ENCODE measurements at regions not wholly inside any gene's neighbourhood (a gene's known extent, or its start where the extent isn't known, plus 50 kb on each side); places are given as distances from the start of the nearest gene placed in this dataset.
"Not testable (repeated sequence)": the region's sequence is repeated elsewhere in the genome, so short reads cannot be mapped to it uniquely, and the experiment has no call there.

DNA sequence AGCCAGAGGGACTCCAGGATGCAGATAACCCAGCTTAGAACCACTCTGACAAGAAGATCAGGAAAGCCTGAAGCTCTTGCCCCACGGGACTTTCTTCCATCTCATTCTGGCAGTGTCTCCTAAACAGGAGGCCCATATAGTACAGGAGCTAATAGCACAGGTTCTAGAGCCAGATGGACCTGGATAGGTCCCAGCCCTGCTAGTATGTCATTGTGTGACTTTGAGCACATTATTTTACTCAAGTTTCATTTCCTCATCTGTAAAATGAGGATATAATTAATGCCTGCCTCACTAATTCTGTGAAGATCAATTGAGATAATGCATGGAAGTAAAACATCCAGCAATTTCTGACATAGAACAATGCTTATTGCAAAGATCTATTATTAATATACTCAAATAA, 66.5 kb upstream of the GZMB start:
- no peak overlapping the region for H3K27ac ChIP-seq (ENCODE audit: low read depth, low read length)
- no peak overlapping the region for H3K4me3 ChIP-seq (ENCODE audit: insufficient read depth, low read length)
- TF ChIP-seq, protein P1, sequence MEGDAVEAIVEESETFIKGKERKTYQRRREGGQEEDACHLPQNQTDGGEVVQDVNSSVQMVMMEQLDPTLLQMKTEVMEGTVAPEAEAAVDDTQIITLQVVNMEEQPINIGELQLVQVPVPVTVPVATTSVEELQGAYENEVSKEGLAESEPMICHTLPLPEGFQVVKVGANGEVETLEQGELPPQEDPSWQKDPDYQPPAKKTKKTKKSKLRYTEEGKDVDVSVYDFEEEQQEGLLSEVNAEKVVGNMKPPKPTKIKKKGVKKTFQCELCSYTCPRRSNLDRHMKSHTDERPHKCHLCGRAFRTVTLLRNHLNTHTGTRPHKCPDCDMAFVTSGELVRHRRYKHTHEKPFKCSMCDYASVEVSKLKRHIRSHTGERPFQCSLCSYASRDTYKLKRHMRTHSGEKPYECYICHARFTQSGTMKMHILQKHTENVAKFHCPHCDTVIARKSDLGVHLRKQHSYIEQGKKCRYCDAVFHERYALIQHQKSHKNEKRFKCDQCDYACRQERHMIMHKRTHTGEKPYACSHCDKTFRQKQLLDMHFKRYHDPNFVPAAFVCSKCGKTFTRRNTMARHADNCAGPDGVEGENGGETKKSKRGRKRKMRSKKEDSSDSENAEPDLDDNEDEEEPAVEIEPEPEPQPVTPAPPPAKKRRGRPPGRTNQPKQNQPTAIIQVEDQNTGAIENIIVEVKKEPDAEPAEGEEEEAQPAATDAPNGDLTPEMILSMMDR (IDR thresholded peaks at IDR 0.05; ENCODE audit: extremely low read depth, low read depth, low read length): no peak
- H3K4me2 ChIP-seq (ENCODE audit: insufficient read depth, low read length): no peak overlapping the region
- no peak overlapping the region for H2AFZ ChIP-seq (ENCODE audit: low read length)
- H3K4me1 ChIP-seq (ENCODE audit: insufficient read depth, low read length): no peaks in the 10 kb centered on the region
- H3K36me3 ChIP-seq (ENCODE audit: insufficient read depth, low read length): no peaks in the 10 kb centered on the region
- no peaks in the 10 kb centered on the region for H3K9me3 ChIP-seq (ENCODE audit: low read depth, low read length)
- no peaks in the 10 kb centered on the region for H3K79me2 ChIP-seq (ENCODE audit: insufficient read depth, low read length)
- no peaks in the 10 kb centered on the region for H3K27me3 ChIP-seq (ENCODE audit: insufficient read depth, low read length)
- DNase-seq (ENCODE audit: insufficient read length, low spot score, missing footprints): no peak
- H4K20me1 ChIP-seq (ENCODE audit: insufficient read depth, low read length): no peaks in the 10 kb centered on the region

DNA sequence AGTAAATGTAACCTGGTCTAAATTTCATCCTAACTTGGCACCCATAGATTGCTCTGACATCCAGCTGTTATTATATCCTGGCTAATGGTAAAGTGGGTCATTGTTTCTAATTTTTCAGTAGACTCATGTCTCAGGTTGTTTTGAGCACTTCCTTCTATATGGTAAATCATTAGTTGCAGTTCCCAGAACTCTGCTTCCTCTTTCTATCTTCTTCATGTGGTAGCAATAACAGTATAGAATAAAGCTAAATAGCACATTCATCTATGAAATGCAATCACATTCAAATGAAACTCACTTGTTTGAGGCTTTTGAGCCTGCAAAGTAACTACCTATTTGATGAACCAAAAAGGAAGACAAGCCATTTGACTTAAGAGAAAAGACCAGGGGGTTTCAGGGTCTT, 65.1 kb upstream of the GZMB start:
- no peak for DNase-seq (ENCODE audit: insufficient read length, low spot score, missing footprints)

DNA sequence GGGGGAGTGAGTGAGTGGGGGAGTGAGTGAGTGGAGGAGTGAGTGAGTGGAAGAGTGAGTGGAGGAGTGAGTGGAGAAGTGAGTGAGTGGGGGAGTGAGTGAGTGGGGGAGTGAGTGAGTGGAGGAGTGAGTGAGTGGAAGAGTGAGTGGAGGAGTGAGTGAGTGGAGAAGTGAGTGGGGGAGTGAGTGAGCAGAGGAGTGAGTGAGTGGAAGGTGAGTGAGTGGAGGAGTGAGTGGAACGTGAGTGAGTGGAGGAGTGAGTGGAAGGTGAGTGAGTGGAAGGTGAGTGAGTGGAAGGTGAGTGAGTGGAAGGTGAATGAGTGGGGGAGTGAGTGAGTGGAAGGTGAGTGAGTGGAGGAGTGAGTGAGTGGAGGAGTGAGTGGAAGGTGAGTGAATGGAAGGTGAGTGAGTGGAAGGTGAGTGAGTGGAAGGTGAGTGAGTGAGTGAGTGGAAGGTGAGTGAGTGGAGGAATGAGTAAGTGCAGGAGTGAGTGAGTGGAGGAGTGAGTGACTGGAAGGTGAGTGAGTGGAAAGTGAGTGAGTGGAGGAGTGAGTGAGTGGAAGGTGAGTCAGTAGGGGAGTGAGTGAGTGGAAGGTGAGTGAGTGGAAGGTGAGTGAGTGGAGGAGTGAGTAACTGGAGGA, 62.4 kb upstream of the GZMB start:
- H2AFZ ChIP-seq (ENCODE audit: low read length); H3K27me3 ChIP-seq (ENCODE audit: insufficient read depth, low read length); H4K20me1 ChIP-seq (ENCODE audit: insufficient read depth, low read length); H3K4me1 ChIP-seq (ENCODE audit: insufficient read depth, low read length); H3K4me2 ChIP-seq (ENCODE audit: insufficient read depth, low read length); H3K27ac ChIP-seq (ENCODE audit: low read depth, low read length); H3K9me3 ChIP-seq (ENCODE audit: low read depth, low read length); H3K36me3 ChIP-seq (ENCODE audit: insufficient read depth, low read length); H3K4me3 ChIP-seq (ENCODE audit: insufficient read depth, low read length); H3K79me2 ChIP-seq (ENCODE audit: insufficient read depth, low read length); DNase-seq (ENCODE audit: insufficient read length, low spot score, missing footprints): not testable (repeated sequence)

More for the DNA sequence above, 65.1 kb upstream of the GZMB start:
- H3K4me3 ChIP-seq (ENCODE audit: insufficient read depth, low read length): no peak overlapping the region
- TF ChIP-seq, protein P1 (IDR thresholded peaks at IDR 0.05; ENCODE audit: extremely low read depth, low read depth, low read length): no peak
- no peaks in the 10 kb centered on the region for H3K9me3 ChIP-seq (ENCODE audit: low read depth, low read length)
- H3K4me2 ChIP-seq (ENCODE audit: insufficient read depth, low read length): no peak overlapping the region
- H4K20me1 ChIP-seq (ENCODE audit: insufficient read depth, low read length): no peaks in the 10 kb centered on the region
- H3K79me2 ChIP-seq (ENCODE audit: insufficient read depth, low read length): no peaks in the 10 kb centered on the region
- H3K27ac ChIP-seq (ENCODE audit: low read depth, low read length): no peak overlapping the region
- H3K36me3 ChIP-seq (ENCODE audit: insufficient read depth, low read length): no peaks in the 10 kb centered on the region
- no peak overlapping the region for H2AFZ ChIP-seq (ENCODE audit: low read length)
- H3K4me1 ChIP-seq (ENCODE audit: insufficient read depth, low read length): no peaks in the 10 kb centered on the region
- H3K27me3 ChIP-seq (ENCODE audit: insufficient read depth, low read length): no peaks in the 10 kb centered on the region

DNA sequence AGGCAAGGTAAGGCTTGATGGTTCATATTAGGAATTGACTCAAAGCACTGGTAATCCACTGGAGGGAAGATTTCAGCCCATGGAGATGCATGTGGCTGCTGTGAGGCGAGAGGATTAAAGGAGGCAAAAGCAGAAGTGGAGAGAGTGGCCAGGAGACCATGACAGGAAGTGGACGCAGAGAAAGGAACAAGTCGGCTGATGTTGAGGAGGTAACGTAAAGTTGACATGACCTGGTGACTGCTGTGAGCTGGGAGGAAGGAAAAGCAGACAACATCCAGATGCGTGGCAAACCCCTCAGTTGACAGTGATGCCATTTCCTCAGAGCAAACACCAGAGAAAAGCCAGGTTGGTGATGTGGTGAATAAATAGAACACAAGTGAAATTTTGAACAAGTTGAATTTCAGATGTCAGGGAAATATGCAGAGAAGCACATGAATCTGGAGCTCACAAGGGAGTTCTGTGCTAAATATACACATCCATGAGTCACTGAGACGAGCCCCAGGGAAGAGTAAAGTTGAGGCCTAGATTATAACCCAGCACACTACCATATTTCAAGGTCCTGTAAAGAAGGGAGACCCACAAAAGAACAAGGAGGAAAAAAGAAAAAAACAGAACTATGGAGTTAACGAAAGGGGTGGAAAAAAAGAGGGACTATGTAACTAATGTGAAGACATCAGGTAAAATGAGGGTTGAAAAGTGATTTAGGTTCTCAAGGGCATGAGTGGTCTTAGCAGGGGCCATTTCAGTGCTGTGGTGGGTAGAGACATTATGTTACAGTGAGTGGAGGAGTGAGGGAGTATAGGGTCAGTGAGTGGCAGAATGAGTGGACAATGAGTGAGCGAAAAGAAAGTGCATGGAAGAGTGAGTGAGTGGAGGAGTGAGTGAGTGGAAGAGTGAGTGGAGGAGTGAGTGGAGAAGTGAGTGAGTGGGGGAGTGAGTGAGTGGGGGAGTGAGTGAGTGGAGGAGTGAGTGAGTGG, 61.6 kb upstream of the GZMB start:
- TF ChIP-seq, protein P1 (IDR thresholded peaks at IDR 0.05; ENCODE audit: extremely low read depth, low read depth, low read length): no peak
- H3K4me3 ChIP-seq (ENCODE audit: insufficient read depth, low read length): no peak overlapping the region
- H3K4me1 ChIP-seq (ENCODE audit: insufficient read depth, low read length): no peaks in the 10 kb centered on the region
- DNase-seq (ENCODE audit: insufficient read length, low spot score, missing footprints): no peak
- H3K9me3 ChIP-seq (ENCODE audit: low read depth, low read length): no peaks in the 10 kb centered on the region
- peaks cover 2% of the 10 kb centered on the region for H3K27me3 ChIP-seq (ENCODE audit: insufficient read depth, low read length)
- no peaks in the 10 kb centered on the region for H3K36me3 ChIP-seq (ENCODE audit: insufficient read depth, low read length)
- H3K4me2 ChIP-seq (ENCODE audit: insufficient read depth, low read length): no peak overlapping the region
- H3K79me2 ChIP-seq (ENCODE audit: insufficient read depth, low read length): no peaks in the 10 kb centered on the region
- H2AFZ ChIP-seq (ENCODE audit: low read length): no peak overlapping the region
- no peak overlapping the region for H3K27ac ChIP-seq (ENCODE audit: low read depth, low read length)
- no peaks in the 10 kb centered on the region for H4K20me1 ChIP-seq (ENCODE audit: insufficient read depth, low read length)
